Left lobe of liver (tissue), 2 donors: ENCODE measurements at regions not wholly inside any gene's neighbourhood (a gene's known extent, or its start where the extent isn't known, plus 50 kb on each side); places are given as distances from the start of the nearest gene placed in this dataset.
"Not testable (repeated sequence)": the region's sequence is repeated elsewhere in the genome, so short reads cannot be mapped to it uniquely, and the experiment has no call there.

Experiments used
- ATAC-seq: fragments of 200-7000 bp; cut with Tn5 transposase; one replicate; pipeline ENCODE4 v1.9.1; 2020; ENCODE audit warnings: mild to moderate bottlenecking, moderate library complexity
- DNase-seq: peaks from one replicate; pipeline ENCODE4 v3.0.0-alpha.2; 2020; ENCODE audit warnings: low spot score
- donor health status: DM: no; HTN: no; CAD: no; lungs with moderate emphysema.
- donor health status: DM: no; HTN: yes; CAD: no.

DNA sequence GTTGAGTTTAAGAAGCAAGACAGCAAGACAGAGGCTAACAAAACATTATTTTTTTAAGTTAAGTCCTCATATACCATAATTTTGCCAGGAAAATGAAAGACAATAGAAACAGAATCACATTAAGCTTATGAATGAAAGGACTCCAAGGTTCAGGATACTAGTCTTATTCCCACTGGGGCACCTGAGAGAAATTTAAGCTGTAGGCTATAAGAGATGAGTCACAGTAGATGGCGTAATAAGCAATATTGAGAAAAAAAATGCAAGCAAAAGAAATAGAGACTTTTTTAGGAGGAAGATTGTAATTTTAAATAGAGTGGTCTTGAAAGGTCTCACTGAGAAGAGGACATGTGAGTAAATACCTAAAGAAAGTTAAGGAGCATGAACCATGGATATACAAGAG lies 57.1 kb upstream of the KIF2B start:
- DNase-seq (no peak), ATAC-seq (no peak)

- DNase-seq: no peak
- ATAC-seq: no peak
Measured at GRCh38 chr17:53765129-53765528, 57.6 kb upstream of the KIF2B start.

GRCh38 chr17:53757559-53757958 lies 65.2 kb upstream of the KIF2B start:
- DNase-seq (no peak), ATAC-seq (no peak)

DNA sequence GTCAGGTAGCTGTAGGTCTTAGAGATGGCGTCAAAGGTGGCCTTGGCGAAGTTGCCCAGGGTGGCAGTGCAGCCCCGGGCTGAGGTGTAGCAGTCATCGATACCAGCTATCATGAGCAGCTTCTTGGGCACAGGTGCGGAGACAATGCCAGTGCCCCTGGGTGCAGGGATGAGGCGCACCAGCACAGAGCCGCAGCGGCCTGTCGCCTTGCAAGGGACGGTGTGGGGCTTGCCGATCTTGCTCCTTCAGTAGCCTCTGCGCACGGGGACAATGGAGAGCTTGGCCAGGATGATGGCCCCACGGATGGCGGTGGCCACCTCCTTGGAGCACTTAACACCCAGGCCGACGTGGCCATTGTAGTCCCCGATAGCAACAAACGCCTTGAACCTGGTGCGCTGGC lies 65.6 kb upstream of the KIF2B start:
- not testable (repeated sequence) for DNase-seq, ATAC-seq

- DNase-seq: no peak
- no peak for ATAC-seq
Measured at GRCh38 chr17:53749178-53749577, 73.5 kb upstream of the KIF2B start.

DNA sequence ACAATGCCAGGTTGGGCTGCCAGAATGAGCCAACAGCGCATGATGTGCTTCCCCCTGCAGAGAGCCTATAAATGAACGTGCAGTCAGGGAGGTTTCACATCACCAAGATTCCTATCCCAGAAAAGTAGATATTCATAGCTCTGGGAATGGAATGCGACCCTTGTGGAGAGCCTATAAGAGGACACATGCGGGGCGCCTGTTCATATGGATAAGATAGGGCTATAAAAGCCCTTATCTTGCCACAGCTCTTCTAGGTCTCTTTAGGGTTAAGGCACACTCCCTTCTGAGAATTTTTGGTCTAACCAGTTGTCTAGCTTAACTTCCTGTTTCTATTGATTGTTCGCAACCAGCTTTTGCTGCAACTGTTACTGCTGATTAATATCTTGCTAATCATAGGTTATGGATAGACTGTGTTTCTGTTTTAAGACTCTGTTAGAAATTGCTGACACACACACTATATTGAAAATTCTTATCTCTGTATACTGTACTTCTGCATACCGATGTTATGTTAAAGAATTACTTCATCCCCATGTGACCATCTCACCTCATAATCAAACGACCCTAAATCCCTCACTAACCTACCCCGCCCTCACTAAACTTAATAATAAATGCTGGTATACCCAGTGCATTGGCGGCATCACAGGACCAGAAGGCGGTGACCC lies 74.4 kb upstream of the KIF2B start:
- not testable (repeated sequence) for ATAC-seq, DNase-seq

GRCh38 chr17:53740312-53740711 lies 82.4 kb upstream of the KIF2B start:
- DNase-seq (no peak), ATAC-seq (no peak)

DNA sequence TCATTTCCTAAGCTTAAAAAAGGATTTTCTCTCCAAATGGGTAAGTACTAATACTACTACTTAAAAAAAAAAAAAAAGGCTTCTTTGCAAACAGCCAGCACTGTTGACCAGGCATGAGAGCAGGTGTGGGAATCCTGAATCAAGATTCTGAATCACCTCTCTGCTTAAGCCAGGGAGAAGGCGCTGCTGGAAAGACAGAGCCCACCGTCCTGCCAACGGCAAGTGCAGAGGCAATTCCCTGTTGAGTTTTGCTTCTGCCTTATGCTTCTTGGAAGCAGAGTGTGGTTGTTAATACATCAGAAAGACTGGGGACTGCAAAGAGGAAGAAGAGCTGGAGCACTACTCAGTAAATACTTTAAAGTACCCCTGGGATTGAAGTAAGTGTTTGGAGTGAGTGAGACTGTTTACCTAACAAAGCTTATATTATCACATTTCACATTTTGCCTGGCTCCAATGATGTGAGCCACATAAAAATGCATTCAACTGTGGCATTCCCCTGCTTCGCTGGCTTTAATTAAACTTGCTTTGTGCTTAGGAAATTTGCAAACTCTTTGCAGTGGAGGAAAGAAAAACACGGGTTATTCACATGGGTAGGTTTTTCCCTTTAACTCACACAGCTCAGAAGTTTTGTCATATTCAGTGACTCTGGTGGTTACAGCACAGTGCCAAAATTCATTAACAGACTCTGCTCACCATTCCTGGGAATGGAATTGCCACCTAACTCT lies 86.0 kb upstream of the KIF2B start:
- ATAC-seq (no peak), DNase-seq (no peak)

GRCh38 chr17:53724726-53725125 lies 98.0 kb upstream of the KIF2B start:
- no peak for ATAC-seq
- no peak for DNase-seq

GRCh38 chr17:53722407-53722806 lies 100.3 kb upstream of the KIF2B start:
- no peak for DNase-seq
- no peak for ATAC-seq

GRCh38 chr17:53721101-53721500 lies 101.6 kb upstream of the KIF2B start:
- ATAC-seq (no peak), DNase-seq (no peak)

DNA sequence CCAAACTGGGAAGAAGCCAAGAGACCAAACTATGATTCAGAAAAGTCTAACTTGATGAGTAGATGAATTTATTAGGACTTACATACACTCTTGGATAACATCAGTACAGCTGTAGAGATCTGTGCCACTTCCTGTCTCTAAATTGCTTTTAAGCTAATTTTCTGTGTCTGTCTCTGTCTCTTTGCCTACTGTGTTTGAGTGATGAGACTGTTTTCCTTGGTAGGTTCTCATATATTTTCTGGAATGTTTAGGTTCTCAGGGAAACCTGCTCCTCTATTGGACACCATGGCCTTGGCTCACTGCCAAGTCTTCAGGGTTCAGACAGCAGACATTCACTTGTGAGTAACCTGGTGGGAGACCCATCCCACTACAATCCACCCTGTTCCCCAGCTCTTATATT lies 103.5 kb upstream of the KIF2B start:
- no peak for DNase-seq
- no peak for ATAC-seq

- no peak for DNase-seq
- no peak for ATAC-seq
Measured at GRCh38 chr17:53707566-53707965, 115.2 kb upstream of the KIF2B start.

DNA sequence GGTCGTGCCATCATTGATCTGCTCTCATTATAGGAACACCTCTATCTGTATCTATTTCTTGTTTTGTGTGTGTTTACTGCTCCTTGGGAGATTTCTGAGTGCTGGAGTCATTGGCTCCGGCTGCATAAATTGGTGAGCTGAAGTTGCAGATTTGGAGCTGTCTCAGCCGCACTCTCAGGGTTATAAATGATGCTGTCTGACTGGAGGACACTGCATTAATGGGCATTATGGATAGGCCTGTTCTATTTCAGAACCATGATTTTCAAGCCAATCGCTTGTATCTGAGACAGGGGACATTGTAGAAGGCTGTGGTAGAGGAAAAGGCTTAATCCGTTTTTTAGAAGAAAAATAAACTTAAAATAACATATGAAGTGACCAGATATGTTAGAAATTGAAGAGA lies 126.4 kb upstream of the KIF2B start:
- DNase-seq (no peak), ATAC-seq (no peak)

GRCh38 chr17:53687324-53687723 lies 135.4 kb upstream of the KIF2B start:
- no peak for DNase-seq

GRCh38 chr17:53680745-53681144 lies 142.0 kb upstream of the KIF2B start:
- no peak for DNase-seq
- ATAC-seq: no peak

More at GRCh38 chr17:53687324-53687723, 135.4 kb upstream of the KIF2B start:
- no peak for ATAC-seq

DNA sequence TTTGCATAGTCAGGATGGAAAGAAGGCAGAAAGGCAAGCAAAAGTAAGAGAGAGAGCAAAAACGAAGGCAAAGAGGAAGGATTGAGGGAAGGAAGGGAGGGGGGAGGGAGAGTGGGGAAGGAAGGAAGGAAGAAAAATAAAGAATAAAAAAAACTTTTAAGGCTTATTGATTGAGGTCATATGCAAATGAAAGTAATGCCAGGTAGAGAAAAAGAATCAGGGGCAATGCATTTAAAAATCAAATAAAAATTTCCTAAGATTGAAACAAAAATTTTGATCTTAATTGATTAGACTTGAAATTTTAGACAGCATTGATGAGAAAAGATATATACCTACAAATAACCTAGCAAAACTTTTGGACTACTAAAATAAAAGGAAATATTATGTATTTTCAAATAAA lies 153.9 kb upstream of the KIF2B start:
- ATAC-seq (no peak), DNase-seq (no peak)

GRCh38 chr17:53662608-53663007 lies 160.1 kb upstream of the KIF2B start:
- DNase-seq: no peak

DNA sequence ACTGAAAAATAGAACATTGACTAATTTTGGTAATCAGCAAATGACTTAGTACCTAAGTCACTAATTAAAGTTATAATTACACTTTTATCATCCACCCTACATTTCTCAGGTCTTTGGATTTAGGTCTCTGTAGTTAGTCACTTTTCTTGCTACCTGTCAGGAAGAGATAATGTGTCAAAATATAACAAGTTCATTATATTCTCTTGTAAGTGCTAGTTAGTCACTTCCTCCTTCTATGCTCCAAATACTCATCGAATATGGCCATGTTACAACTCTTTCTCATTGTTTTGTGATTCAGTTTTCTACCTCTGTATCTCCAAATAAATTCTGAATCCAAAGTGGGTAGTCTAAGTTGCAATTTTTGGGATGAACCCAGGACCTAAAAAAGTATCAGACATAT lies 163.5 kb upstream of the KIF2B start:
- ATAC-seq: no peak
- DNase-seq: no peak

More at GRCh38 chr17:53662608-53663007, 160.1 kb upstream of the KIF2B start:
- ATAC-seq: no peak

DNA sequence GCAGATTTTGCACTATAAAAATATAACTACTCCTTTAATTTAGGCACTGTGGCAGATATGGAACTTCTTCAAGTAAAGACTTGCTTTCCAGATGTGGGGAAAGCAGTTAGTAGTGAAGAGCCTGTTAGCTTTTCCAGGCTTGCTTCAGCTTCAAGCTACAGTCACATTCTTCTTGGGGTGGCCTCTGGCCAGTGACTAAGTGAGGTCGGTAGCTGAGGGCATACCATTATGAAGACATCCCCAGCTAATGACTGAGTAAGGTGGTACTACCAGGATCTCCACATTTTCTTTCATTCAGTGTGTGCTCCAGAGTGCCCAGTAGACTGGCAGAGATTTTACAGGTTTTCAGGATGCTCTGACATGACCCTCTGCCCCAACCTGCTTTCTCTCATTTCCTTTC lies 167.1 kb upstream of the KIF2B start:
- ATAC-seq (no peak), DNase-seq (no peak)

DNA sequence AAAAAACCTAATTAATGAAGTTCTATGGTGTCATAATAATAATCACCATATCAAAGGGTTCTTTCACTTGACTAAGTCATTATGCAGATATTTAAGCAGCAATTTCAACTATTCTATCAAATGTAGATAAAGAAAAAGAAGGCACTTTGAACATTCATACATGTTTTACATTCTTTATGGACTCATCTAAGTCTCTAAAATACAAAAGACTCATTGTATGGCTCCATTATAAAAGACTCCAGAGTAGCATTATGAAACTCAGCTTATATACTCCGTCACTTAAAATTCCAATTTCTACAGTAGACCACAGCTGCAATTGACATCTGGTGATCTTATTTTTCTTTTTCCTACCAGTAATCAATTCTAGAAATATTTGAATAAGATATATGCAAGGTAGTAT lies 173.5 kb upstream of the KIF2B start:
- no peak for ATAC-seq
- DNase-seq: no peak

- no peak for ATAC-seq
- DNase-seq: no peak
Measured at GRCh38 chr17:53646835-53647234, 175.9 kb upstream of the KIF2B start.

DNA sequence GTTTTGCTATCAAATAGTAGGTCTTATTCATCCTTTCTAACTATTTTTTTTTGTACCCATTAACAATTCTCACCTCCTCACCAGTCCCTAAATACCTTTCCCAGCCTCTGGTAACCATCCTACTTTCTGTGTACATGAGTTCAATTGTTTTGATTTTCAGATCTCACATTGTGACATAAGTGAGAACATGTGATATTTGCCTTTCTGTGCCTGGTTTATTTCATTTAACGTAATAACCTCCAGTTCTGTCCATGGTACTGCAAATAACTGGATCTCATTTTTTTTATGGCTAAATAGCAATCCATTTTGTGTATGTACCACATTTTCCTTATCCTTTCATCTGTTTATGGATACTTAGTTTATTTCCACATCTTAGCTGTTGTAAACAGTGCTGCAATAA lies 181.9 kb upstream of the KIF2B start:
- DNase-seq: no peak
- ATAC-seq: no peak
